Keratinocyte (primary cell): ENCODE measurements at regions not wholly inside any gene's neighbourhood (a gene's known extent, or its start where the extent isn't known, plus 50 kb on each side); places are given as distances from the start of the nearest gene placed in this dataset.

Experiments
- DNase-seq: peaks from one replicate; pipeline ENCODE4 v3.0.0-alpha.2; 2011; ENCODE audit warnings: low read depth, missing footprints, low spot score
- FAIRE-seq: peaks from 2 replicates; lab custom pipeline; 2011; peaks lifted over from hg19 to GRCh38; lab: Jason Lieb, UNC
- H2AFZ ChIP-seq: 2 replicates; pipeline ENCODE4 v1.6.0; 2012; ENCODE audit warnings: low read length, control low read depth, inconsistent platforms; ENCODE audit not compliant: control insufficient read depth
- H3K27ac ChIP-seq: 2 replicates; pipeline ENCODE4 v1.5.1; 2011; ENCODE audit warnings: low read length; ENCODE audit not compliant: control insufficient read depth, insufficient read depth
- H3K27me3 ChIP-seq: 3 replicates; pipeline ENCODE4 v1.6.0; 2011; ENCODE audit warnings: low read length; ENCODE audit not compliant: control insufficient read depth, insufficient read depth; ENCODE audit errors: extremely low read depth
- H3K36me3 ChIP-seq, 2 experiments: 2 replicates in 1 of 2; 3 replicates in 1 of 2; pipeline ENCODE4 v1.5.1; 2011; ENCODE audit warnings: low read length in 2 of 2, mild to moderate bottlenecking in 1 of 2; ENCODE audit not compliant: control insufficient read depth in 2 of 2, insufficient read depth in 2 of 2; ENCODE audit errors: extremely low read depth in 1 of 2
- H3K4me1 ChIP-seq: 3 replicates; pipeline ENCODE4 v1.5.1; 2011; ENCODE audit warnings: low read length; ENCODE audit not compliant: control insufficient read depth, insufficient read depth; ENCODE audit errors: extremely low read depth
- H3K4me2 ChIP-seq: 3 replicates; pipeline ENCODE4 v1.6.0; 2011; ENCODE audit warnings: low read depth, low read length; ENCODE audit not compliant: control insufficient read depth, insufficient read depth; ENCODE audit errors: extremely low read depth
- H3K4me3 ChIP-seq, 3 experiments: fragments of 200-600 bp in 1 of 3; sonication (generic) in 1 of 3; 2 replicates in 2 of 3; 3 replicates in 1 of 3; pipeline ENCODE4 v1.5.1; 2011 to 2016; ENCODE audit warnings: low read length in 3 of 3, mild to moderate bottlenecking in 3 of 3, control low read depth in 2 of 3, inconsistent platforms in 1 of 3, low read depth in 1 of 3, mixed read lengths in 1 of 3, mixed run types in 1 of 3, moderate library complexity in 1 of 3; ENCODE audit not compliant: control insufficient read depth in 2 of 3, insufficient read depth in 2 of 3; ENCODE audit errors: extremely low read depth in 1 of 3
- H3K79me2 ChIP-seq: 2 replicates; pipeline ENCODE4 v1.6.0; 2012; ENCODE audit warnings: low read length; ENCODE audit not compliant: control insufficient read depth, insufficient read depth
- H3K9ac ChIP-seq: 3 replicates; pipeline ENCODE4 v1.6.0; 2011; ENCODE audit warnings: low read length; ENCODE audit not compliant: control insufficient read depth, insufficient read depth; ENCODE audit errors: extremely low read depth
- H3K9me1 ChIP-seq: 3 replicates; pipeline ENCODE4 v1.6.0; 2011; ENCODE audit warnings: low read length; ENCODE audit not compliant: control insufficient read depth, insufficient read depth; ENCODE audit errors: extremely low read depth
- H3K9me3 ChIP-seq: 2 replicates; pipeline ENCODE4 v1.5.1; 2012; ENCODE audit warnings: low read depth, low read length; ENCODE audit not compliant: control insufficient read depth
- H4K20me1 ChIP-seq: 3 replicates; pipeline ENCODE4 v1.6.0; 2011; ENCODE audit warnings: low read length; ENCODE audit not compliant: control insufficient read depth, insufficient read depth; ENCODE audit errors: extremely low read depth
- CTCF ChIP-seq, 3 experiments: IDR thresholded peaks in 1 of 3; conservative IDR thresholded peaks in 1 of 3; optimal IDR thresholded peaks in 1 of 3; 2 replicates in 2 of 3; 3 replicates in 1 of 3; pipeline versions ENCODE3 to v1.5.1; 2011; ENCODE audit warnings: low read length in 3 of 3, mild to moderate bottlenecking in 3 of 3, moderate library complexity in 2 of 3, control low read depth in 1 of 3, inconsistent platforms in 1 of 3; ENCODE audit not compliant: insufficient read depth in 2 of 3; ENCODE audit errors: extremely low read depth in 1 of 3
- EZH2 ChIP-seq: IDR thresholded peaks from one replicate; pipeline ENCODE4 v1.6.1; 2012; ENCODE audit warnings: inconsistent platforms, mild to moderate bottlenecking, low read length, moderate library complexity
- dilution Hi-C: fragments of 300-500 bp; cut with MboI; formaldehyde crosslinking; loops from one replicate; pipeline ENCODE4 v1.7.0; 2020; ENCODE audit warnings: low sequenced_read_pairs; ENCODE audit not compliant: extremely low pct_ligation_motif_present

- no peak for DNase-seq
These were observed 176.3 kb upstream of the MEF2C start for GRCh38 chr5:89059274-89059673.

GRCh38 chr5:89055695-89056085 lies 172.7 kb upstream of the MEF2C start:
- Histone ChIP-seq H3K9me1 (no peaks in the 10 kb centered on the region), H3K36me3 (no peaks in the 10 kb centered on the region), H2AFZ (no peak overlapping the region), H3K4me1 (no peaks in the 10 kb centered on the region), H3K9me3 (no peaks in the 10 kb centered on the region), H3K79me2 (no peaks in the 10 kb centered on the region), H3K4me2 (no peak overlapping the region), H3K27me3 (no peaks in the 10 kb centered on the region), H4K20me1 (no peaks in the 10 kb centered on the region), H3K9ac (no peak overlapping the region), H3K27ac (no peak overlapping the region), H3K4me3 (no peak overlapping the region)
- no peak for TF ChIP-seq EZH2
- no peak for TF ChIP-seq CTCF (optimal IDR thresholded peaks at IDR 0.05 in 1 of 3, IDR thresholded peaks at IDR 0.05 in 1 of 3, conservative IDR thresholded peaks at IDR 0.05 in 1 of 3; ENCODE audit: extremely low read depth in 1 of 3, insufficient read depth in 2 of 3, low read length in 3 of 3)
- DNase-seq: no peak
- no peak for FAIRE-seq
- dilution Hi-C loops: no loop called here

More at GRCh38 chr5:89059274-89059673, 176.3 kb upstream of the MEF2C start:
- dilution Hi-C loops: no loop called here
- Histone ChIP-seq H3K4me3 (no peak overlapping the region), H3K27ac (no peak overlapping the region), H3K79me2 (no peaks in the 10 kb centered on the region), H3K9ac (no peak overlapping the region), H3K9me1 (no peaks in the 10 kb centered on the region), H3K36me3 (no peaks in the 10 kb centered on the region), H3K27me3 (no peaks in the 10 kb centered on the region), H3K9me3 (no peaks in the 10 kb centered on the region), H3K4me2 (no peak overlapping the region), H4K20me1 (no peaks in the 10 kb centered on the region), H3K4me1 (no peaks in the 10 kb centered on the region), H2AFZ (no peak overlapping the region)
- FAIRE-seq: no peak
- TF ChIP-seq EZH2 (no peak), CTCF (optimal IDR thresholded peaks at IDR 0.05 in 1 of 3, IDR thresholded peaks at IDR 0.05 in 1 of 3, conservative IDR thresholded peaks at IDR 0.05 in 1 of 3; ENCODE audit: extremely low read depth in 1 of 3, insufficient read depth in 2 of 3, low read length in 3 of 3) (no peak)
